ENCODE measurements at regions not wholly inside any gene's neighbourhood (a gene's known extent, or its start where the extent isn't known, plus 50 kb on each side); places are given as distances from the start of the nearest gene placed in this dataset.

DNA sequence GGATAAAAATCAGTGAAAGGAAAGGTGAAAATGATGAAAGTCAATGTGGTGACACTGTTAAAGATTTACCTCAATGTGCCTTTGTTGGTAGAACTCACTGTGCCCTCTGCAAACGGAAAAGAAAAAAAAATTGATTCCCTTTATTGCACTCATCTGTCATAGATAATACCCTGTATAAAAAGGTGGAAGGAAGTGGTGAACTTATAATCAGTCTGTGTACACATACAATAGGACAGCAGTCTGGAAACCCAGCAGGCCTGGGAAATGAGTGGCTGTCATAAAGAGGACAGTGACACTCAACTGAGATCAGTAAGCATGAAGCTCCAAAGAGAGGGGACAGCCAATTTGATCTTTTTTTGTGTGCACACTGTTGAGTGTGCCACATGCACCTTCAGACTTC is 364.7 kb downstream of the NOVA1 start:
- TF ChIP-seq, protein P1, sequence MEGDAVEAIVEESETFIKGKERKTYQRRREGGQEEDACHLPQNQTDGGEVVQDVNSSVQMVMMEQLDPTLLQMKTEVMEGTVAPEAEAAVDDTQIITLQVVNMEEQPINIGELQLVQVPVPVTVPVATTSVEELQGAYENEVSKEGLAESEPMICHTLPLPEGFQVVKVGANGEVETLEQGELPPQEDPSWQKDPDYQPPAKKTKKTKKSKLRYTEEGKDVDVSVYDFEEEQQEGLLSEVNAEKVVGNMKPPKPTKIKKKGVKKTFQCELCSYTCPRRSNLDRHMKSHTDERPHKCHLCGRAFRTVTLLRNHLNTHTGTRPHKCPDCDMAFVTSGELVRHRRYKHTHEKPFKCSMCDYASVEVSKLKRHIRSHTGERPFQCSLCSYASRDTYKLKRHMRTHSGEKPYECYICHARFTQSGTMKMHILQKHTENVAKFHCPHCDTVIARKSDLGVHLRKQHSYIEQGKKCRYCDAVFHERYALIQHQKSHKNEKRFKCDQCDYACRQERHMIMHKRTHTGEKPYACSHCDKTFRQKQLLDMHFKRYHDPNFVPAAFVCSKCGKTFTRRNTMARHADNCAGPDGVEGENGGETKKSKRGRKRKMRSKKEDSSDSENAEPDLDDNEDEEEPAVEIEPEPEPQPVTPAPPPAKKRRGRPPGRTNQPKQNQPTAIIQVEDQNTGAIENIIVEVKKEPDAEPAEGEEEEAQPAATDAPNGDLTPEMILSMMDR (IDR thresholded peaks at IDR 0.05) = no peak
- TF ChIP-seq EZH2phosphoT487 (IDR thresholded peaks at IDR 0.05; ENCODE audit: borderline replicate concordance, low read depth) (no peak), RCOR1 (IDR thresholded peaks at IDR 0.05; ENCODE audit: low read length) (no peak), USF2 (IDR thresholded peaks at IDR 0.05; ENCODE audit: borderline replicate concordance, low read depth, low read length) (no peak), FOXJ3 (CRISPR knock-in tag; IDR thresholded peaks at IDR 0.05) (no peak), POLR2AphosphoS5 (IDR thresholded peaks at IDR 0.05; ENCODE audit: low read depth, low read length) (no peak), YY1 (IDR thresholded peaks at IDR 0.05; ENCODE audit: low read depth) (no peak), TAF1 (IDR thresholded peaks at IDR 0.05; ENCODE audit: borderline replicate concordance, low read depth, low read length) (no peak), FOXM1 (IDR thresholded peaks at IDR 0.05; ENCODE audit: low read depth) (no peak)

Data from SK-N-SH (cell line).